Suppressor macrophage treated with lipopolysaccharide for 1 hour (primary cell): ENCODE measurements at regions not wholly inside any gene's neighbourhood (a gene's known extent, or its start where the extent isn't known, plus 50 kb on each side); places are given as distances from the start of the nearest gene placed in this dataset.
"Not testable (repeated sequence)": the region's sequence is repeated elsewhere in the genome, so short reads cannot be mapped to it uniquely, and the experiment has no call there.

ENCODE experiments used
- DNase-seq, 3 donors: peaks; one replicate each; pipeline ENCODE4 v3.0.0-alpha.2; 2020 to 2022

DNA sequence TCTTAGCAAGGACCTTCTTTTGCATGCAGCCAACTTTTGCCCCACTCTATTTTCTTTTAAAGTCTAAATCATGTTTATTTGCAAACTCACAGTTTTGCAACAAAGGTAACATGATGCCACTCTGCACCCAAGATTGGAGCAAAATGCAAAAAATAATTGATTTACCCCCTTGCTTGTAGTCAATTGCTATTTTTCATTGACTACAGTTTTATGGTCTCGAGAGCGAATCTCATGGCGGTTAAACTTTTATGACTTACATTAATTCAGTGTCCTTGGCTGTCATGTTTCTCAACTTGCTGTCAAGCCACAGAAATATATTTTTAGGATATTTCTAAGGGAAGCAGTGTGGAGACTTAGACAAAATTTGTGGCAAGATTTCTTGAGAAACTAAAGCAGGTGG lies 110.0 kb upstream of the JCAD start:
- DNase-seq, result no peak

DNA sequence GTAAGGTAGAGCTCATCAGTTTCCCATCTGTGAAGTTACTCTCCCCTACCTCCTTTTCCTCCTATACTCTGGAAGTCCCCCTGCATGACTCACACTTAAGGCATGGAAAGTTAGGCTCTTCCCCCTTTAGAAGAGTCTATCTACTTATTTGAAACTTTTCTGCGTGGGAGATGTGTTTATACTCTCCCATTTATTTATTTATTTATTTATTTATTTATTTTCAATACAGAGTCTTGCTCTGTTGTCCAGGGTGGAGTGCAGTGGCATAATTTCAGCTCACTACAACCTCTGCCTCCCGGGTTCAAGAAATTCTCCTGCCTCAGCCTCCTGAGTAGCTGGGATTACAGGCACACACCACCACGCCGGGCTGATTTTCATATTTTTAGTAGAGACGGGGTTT lies 107.5 kb upstream of the JCAD start:
- DNase-seq, result peak; percentile 27 to 30 (median 27)

DNA sequence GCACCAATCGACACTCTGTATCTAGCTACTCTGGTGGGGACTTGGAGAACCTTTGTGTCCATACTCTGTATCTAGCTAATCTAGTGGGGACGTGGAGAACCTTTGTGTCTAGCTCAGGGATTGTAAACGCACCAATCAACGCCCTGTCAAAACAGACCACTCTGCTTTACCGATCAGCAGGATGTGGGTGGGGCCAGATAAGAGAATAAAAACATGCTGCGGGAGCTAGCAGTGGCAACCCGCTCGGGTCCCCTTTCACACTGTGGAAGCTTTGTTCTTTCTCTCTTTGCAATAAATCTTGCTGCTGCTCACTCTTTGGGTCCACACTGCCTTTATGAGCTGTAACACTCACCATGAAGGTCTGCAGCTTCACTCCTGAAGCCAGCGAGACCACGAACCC lies 104.0 kb upstream of the JCAD start:
- not testable (repeated sequence) for DNase-seq

DNA sequence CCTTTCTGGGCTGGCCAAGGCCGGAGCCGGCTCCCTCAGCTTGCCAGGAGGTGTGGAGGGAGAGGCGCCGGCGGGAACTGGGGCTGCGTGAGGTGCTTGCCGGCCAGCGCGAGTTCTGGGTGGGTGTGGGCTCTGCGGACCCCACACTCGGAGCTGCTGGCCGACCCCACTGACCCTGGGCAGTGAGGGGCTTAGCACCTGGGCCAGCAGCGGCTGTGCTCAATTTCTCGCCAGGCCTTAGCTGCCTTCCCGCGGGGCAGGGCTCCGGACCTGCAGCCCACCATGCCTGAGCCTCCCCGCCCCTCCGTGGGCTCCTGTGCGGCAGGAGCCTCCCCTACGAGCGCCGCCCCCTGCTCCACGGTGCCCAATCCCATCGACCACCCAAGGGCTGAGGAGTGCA lies 103.4 kb upstream of the JCAD start:
- DNase-seq, result not testable (repeated sequence)

DNA sequence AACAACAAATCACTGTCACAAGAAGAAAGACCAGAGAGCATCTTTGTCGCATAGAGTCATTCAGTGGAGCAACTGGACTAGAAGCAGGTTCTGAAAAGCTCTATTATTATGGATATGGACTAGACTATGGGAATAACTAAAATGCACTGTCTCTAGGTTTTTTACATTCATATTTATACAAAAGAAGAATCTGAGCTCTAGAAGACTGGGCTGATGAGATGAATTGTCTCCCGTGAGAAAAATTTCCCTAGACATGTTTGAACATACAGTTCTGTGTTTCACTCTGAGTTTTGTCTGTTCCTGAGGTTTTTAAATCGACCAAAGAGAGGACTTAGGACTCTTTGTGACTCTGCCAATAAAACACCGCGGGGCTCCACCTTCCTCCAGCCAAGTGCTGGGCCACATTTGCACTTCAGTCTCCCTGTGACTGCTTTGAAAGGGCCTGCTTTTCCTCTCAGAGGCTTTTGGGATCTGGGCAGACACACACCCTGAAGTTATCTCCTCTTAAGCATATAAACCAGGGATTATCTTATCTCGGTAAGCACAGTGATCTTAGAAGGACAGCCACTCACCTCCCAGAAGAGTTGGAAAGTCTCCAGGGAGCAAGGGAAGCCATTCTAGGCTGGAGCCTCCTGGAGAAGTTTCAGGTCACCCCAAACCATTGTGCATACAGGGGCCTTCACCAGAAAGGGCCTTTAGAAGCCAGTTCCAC lies 101.0 kb upstream of the JCAD start:
- no peak for DNase-seq

DNA sequence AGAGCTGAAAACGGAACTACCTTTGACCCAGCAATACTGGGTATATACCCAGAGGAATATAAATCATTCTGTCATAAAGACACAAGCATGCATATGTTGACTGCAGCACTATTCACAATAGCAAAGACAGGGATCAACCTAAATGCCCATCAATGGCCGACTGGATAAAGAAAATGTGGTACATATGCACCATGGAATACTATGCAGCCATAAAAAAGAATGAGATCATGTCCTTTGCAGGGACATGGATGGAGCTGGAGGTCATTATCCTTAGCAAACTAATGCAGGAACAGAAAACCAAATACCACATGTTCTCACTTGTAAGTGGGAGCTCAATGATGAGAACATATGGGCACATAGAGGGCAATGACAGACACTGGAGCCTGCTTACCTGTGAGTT lies 100.2 kb upstream of the JCAD start:
- DNase-seq, result not testable (repeated sequence)

DNA sequence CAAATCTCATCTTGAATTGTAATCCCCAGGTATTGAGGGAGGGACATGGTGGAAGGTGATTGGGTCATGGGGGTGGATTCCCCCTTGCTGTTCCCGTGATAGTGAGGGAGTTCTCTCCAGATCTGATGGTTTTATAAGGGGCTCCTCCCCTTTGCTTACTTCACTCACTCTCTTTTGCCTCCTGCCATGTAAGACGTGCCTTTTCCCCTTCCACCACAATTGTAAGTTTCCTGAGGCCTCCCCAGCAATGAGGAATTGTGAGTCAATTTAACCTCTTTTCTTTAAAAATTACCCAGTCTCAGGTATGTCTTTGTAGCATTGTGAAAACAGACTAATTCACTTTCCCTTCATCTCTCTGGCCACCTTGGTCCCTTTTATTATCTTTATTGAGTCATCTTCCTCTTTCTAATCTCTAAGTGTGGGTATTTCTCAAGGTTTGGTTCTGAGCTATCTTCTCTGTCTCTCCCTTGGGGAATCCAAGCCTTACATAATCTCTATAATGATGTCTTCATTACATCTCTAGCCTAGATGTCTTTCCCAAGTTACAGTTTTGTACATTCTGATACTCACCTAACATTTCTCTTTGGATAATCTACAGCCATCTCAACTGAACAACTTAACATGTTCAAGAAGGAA lies 99.1 kb upstream of the JCAD start:
- peak; percentile 17 to 28 (median 23) for DNase-seq

DNA sequence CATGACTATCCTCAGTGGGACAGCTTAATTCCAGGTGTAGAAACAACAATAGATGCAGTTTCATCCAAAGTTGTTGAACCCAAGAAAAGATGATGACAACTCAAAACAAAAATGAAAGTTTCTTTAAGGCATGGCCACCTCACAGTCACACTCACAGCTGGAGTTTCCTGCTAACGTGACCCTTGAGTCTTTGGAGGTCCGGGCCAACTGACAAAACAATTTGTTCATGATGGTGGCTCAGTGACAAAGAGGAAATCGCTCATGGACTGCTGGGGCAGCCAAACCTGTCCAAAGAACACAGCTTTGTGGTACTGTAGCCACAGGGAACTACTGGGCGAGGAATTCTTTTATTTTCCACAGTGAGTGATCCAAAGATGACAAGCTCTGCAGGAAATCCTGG lies 96.0 kb upstream of the JCAD start:
- peak; percentile 4 to 48 (median 20) for DNase-seq

DNA sequence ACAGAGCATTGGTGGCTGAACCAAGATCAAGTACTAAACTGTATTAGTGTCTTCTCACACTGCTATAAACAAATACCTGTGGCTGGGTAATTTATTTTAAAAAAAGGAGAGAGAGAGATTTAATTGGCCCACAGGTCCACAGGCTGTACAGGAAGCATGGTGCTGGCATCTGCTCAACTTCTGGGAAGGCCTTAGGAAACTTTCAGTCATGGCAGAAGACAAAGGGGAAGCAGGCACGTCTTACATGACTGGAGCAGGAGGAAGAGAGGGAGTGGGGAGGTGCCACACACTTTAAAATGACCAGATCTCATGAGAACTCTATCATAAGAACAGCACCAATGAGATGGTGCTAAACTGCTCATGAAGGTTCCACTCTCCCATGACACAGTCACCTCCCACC lies 95.2 kb upstream of the JCAD start:
- no peak for DNase-seq

DNA sequence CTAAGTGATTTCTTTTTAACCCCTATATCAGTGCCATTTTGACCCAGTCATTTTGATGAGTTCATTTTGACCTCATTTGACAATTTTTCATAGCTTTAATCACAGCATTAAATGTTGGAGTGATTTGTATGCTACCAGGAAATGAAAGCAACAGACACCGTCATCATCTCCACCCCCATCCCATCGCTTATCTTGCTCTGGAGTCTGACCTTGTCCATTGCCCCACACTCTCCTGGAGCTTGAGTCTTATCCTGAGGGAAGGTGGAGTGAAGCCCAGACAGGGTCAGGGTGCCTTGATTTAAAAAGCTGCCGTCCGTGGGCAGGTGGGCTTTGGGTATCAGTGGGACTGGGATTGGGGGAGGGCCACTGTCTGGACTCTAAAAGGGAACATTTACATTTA lies 94.7 kb upstream of the JCAD start:
- no peak for DNase-seq

DNA sequence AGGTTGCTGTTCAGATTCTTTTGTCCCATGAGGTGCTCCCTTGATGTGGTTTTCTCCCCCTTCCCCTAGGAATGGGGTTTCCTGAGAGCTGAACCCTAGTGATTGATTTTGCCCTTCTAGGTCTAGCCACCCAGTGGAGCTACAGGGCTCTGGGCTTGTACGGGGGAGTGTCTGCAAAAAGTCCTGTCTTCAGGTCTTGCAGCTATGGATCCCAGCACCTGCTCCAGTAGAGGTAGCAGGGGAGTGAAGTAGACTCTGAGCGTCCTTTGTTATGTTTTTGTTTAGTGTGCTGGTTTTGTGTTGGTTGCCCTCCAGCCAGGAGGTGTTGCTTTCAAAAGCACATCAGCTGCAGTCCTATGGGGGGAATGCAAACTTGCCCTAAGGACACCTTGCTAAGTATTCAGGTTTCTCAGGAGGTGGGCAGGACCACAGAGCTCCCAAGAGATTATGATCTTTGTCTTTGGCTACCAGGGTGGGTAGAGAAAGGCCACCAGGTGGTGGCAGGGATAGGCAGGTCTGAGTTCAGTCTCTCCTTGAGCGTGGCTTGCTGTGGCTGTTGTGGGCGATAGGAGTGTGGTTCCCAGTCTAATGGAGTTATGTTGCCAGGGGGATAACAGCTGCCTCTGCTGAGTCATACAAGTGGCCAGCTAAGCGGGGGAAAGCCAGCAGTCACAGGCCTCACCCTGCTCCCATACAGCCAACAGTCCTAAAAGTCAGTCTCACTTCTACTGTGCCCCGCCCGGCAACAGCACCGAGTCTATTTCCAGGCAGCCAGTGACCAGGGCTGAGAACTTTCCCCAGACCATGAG lies 92.4 kb upstream of the JCAD start:
- DNase-seq, result peak; percentile 44 to 71 (median 67)

DNA sequence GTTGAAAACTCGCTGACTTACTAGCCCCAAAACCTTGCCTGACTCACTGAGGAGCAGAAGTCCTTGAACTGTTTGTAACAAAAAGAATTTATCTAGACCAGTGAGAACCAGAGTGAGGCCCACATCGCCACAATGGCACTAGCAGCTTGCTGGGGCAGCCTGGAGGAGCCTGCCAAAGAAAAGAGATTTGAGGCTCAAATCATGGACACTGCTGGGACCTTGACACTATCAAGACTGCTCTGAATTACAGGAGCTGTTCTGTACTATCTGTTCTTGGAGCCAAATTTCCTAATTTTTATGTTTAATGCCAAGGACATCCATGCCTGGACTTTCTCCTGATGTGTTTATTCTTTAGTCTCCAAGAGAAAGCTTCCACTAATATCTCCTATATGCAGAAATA lies 82.0 kb upstream of the JCAD start:
- DNase-seq, result no peak

DNA sequence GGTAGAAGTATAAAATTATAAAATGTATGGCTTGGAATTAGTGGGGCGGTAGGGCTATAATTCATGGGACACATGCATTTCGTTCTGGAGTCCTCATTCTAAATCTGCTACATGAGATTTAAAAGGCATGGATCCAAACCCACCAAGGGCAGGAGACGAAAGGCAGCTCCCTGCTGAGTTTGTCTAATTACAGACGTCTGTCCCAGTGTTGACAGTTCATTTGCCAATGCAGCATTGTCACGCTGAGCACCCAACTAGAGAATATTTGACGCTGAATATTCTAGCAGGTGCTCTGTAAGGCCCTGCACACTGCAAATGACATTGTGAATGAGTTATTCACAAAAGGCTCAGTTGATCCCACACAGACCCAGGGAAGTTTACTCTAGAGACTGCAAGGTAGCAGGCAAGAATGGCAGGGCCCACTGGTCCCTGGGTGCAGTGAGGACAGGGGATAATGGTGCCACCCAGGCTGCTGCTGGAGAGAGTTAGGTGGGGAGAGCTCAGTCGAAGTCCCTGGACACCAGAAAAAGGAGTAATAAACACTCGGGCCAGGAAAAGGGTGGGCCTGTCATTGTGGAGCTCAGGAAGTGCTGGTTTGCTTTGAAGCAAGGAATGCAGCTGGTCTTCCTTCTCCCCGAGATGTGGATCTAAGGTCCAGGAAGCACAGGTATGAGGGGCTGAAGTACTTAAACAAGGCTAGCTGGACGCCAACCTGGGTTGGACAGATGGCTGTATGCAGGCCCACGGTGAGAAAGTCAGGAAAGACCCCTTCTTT lies 75.0 kb upstream of the JCAD start:
- no peak for DNase-seq

DNA sequence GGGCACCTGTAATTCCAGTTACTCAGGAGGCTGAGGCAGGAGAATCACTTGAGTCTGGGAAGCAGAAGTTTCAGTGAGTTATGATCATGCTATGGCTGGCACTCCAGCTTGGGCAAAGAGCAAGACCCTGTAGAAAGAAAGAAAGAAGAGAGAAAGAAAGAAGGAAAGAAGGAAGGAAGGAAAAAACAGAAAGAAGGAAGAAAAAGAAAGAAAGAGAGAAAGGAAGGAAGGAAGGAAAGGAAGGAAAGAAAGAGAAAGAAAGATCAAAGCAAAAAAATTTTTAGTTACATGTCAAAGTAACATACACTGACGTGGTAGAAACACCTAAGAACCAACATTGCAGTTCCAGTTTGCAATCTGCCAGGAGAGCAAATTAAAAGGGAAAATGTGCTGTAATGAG lies 73.8 kb upstream of the JCAD start:
- DNase-seq, result no peak

DNA sequence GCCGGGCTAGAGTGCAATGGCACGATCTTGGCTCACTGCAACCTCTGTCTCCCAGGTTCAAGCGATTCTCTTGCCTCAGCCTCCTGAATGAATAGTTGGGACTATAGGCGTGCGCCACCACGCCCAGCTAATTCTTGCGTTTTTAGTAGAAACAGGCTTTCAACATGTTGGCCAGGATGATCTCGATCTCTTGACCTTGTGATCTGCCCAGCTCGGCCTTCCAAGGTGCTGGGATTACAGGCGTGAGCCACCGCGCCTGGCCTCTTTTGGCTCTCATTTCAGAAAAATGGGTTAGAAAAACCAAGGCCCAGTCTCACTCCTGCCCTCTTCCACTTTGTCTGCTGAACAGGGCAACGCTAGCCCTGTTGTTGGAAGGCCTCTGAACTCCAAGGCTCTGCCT lies 72.0 kb upstream of the JCAD start:
- not testable (repeated sequence) for DNase-seq

DNA sequence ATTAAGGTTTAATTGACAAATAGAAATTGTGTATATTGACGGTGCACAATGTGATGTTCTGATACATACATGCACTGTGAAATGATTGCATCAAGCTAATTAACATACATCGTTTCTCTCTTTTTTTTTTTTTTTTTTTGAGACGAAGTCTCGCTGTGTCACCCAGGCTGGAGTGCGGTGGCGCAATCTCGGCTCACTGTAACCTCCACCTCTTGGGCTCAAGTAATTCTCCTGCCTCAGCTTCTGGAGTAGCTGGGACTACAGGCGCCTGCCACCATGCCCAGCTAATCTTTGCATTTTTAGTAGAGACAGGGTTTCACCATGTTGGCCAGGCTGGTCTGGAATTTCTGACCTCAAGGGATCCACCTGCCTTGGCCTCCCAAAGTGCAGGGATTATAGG lies 69.9 kb upstream of the JCAD start:
- DNase-seq, result not testable (repeated sequence)

DNA sequence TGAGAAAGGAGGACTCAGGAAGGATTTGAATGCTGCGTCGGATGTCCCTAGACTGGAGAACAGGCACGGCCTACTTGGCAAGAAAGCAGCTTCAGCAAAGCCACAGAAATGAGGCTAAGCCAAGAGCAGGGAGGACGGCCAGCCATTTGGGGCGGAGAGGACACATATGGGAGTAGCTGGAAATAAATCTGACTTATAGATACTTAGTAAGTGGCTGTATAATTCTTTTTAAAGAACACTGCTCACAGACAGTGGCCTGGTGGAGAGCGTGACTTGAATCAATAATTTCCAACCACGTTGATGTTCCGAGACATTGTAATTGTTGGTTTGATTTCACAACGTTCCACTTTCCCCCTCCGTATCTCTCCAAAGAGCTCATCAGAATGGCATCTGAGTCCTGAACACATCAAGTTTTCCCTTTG lies 67.7 kb upstream of the JCAD start:
- DNase-seq, result no peak

DNA sequence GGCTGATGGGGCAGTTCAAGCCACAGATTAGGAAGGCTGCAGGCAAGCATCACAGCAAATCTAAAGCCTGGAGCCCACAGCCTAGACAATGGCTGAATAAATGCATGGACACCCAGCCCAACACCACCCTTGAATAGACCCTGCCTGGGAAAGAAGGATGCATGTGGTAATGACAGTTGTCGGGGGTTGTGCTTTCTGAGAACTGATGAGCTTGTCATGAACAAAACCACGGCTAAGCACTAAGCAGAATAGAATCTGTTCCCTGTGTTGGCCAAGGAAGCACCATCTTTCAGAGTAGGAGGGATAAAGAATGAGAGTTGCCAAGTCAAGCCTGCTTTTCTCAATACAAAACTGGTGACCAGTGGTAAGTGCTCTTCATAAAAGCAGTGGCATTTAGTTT lies 66.1 kb upstream of the JCAD start:
- DNase-seq, result no peak

DNA sequence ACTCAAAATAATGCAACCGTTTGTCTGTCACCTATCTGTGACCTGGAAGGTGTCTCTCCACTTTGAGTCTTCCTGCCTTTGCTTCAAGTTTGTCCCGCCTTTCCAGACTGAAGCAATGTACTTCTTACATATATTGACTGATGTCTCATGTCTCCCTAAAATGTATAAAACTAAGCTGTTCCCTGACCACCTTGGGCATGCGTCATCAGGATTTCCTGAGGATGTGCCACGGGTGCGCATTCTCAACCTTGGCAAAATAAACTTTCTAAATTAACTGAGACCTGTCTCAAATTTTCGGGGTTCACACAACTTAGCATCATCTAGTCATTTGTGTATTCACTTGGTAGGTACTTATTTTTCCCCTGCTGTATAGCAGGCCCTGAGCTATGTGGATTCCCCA lies 65.3 kb upstream of the JCAD start:
- no peak for DNase-seq

DNA sequence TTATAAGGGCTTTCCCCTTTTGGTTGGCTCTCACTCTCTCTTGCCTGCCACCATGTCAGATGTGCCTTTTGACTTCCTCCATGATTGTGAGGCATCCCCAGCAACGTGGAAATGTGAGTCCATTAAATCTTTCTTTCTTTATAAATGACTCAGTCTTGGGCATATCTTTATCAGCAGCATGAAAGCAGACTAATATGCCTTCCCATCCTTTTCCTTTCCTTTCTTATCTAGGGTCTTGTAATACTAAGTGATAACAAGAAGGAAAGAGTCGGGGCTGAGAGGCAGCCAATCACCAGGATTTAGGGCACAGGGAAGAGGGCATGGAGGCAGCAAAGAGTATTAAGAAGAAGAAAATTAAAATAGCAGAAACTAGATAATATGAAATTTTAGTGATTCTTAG lies 62.0 kb upstream of the JCAD start:
- DNase-seq, result no peak

DNA sequence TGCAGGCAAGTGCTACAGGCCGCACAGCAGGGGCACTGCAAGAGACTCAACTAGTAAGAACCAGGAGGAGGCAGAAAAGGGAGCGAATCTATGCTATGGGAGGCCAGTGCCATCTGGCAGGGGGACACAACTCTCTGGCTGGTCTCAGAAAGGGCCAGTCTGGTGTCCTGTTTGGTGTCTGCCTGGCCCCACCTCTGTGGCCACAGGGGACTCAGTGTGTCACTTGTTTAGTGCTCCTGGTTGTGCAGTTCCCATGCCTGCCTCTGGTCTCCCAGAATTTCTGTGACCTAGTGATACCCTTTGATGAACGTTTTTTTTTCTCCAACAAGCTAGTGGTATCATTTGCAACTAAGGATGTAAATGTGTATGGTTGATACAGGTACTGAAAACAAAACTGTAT lies 59.2 kb upstream of the JCAD start:
- DNase-seq, result no peak

DNA sequence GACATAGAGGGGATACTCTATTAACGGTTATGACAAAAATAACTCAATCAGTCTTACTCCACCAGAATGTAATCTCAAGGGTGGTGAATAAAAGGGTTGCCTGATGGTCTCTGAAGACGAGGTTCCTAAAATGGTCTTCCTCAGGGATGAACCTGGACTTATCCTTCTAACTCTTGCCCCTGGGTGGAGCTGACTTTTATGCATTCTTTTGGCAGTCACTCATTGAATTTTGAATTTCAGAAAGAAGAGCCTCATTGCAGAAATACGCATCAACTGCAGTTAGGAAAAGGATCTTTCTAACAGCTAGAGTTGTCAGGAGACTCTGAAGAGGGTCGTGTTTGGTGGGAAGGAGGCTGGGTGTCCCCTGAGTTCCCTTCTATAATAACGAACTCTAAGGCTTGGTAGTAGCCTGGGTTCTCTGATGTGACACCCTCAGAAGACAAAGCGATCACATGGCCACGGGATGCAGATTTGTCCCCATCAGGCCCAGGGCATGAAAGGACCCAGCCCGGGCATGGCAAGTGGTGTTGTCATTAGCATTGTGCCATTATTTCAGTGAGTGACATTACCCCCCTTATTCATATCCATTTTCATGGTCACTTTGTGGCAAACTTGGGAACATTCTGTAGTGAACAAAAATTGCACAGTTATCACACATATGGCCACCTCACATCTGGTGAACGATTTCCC lies 58.6 kb upstream of the JCAD start:
- DNase-seq, result no peak

DNA sequence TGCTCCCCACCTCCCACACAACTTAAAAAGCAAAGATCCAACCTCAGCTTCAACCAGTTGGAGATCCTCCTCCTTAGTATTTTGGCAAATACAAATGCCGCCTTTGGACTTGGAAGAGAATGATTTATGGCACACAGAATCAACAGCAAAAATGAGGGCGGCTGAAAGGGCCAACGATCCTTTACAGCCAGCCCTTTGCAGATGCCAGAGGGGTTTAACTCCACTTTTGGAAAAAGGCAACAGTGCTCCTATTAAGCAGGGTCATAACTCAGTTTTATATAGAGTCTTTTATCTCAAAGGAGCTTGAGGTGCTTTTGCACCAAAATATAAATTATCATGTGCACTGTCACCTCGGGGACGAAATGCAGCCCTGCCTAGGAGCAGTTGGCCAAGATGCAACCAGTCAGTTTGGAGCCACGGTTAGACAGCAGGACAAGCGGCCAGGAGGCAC lies 56.7 kb upstream of the JCAD start:
- no peak for DNase-seq
